ENCODE measurements at regions not wholly inside any gene's neighbourhood (a gene's known extent, or its start where the extent isn't known, plus 50 kb on each side); places are given as distances from the start of the nearest gene placed in this dataset.
A peak's percentile ranks its signal among the peaks of the same experiment; 100 is the strongest.

DNA sequence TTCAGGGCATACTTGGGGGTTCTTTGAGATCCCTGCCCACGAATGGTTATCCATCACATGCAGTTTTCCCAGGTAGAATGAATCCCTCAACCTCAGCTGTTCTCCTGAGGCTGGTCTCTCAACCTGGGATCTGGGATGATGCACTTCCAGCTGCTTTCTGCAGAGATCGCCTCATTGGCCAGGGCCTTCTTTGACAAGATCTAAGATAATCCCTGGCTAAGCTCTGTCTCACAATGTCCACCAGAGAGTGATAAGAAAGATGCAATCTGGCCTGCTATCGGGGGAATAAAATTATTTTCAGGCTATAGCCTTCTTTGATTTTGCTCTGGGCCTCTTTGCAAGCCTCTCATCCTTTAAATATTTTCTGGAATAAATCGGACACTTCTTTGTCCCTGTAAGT is 1021.1 kb downstream of the EFNB2 start (continued):
- TF ChIP-seq, protein P1, sequence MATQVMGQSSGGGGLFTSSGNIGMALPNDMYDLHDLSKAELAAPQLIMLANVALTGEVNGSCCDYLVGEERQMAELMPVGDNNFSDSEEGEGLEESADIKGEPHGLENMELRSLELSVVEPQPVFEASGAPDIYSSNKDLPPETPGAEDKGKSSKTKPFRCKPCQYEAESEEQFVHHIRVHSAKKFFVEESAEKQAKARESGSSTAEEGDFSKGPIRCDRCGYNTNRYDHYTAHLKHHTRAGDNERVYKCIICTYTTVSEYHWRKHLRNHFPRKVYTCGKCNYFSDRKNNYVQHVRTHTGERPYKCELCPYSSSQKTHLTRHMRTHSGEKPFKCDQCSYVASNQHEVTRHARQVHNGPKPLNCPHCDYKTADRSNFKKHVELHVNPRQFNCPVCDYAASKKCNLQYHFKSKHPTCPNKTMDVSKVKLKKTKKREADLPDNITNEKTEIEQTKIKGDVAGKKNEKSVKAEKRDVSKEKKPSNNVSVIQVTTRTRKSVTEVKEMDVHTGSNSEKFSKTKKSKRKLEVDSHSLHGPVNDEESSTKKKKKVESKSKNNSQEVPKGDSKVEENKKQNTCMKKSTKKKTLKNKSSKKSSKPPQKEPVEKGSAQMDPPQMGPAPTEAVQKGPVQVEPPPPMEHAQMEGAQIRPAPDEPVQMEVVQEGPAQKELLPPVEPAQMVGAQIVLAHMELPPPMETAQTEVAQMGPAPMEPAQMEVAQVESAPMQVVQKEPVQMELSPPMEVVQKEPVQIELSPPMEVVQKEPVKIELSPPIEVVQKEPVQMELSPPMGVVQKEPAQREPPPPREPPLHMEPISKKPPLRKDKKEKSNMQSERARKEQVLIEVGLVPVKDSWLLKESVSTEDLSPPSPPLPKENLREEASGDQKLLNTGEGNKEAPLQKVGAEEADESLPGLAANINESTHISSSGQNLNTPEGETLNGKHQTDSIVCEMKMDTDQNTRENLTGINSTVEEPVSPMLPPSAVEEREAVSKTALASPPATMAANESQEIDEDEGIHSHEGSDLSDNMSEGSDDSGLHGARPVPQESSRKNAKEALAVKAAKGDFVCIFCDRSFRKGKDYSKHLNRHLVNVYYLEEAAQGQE (IDR thresholded peaks at IDR 0.05; ENCODE audit: unreplicated experiment): no peak
- TF ChIP-seq ZNF331 (CRISPR knock-in tag; IDR thresholded peaks at IDR 0.05; ENCODE audit: low read depth) (no peak), EZH2phosphoT487 (IDR thresholded peaks at IDR 0.05; ENCODE audit: unreplicated experiment) (no peak)

DNA sequence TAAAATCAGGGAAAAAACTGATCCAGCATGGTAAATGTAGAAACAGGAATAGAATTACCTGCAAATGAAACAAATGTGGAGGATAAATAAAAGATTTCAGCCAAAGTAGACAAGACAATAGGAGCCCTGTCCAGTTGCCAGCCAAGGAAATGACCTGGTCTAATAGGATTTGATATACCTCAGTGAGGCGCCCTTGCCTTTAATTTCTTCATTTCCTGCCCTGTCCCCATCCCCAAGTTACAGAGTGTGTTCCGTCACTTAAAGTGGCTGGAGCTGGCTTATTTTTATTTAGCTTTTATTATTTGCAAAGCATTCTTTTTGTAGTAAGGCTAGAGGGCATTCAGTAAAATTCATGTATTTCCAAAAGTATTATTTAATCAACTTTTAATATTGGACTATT is 1022.0 kb downstream of the EFNB2 start:
- H3K79me2 ChIP-seq (replicated peaks; ENCODE audit: insufficient read depth): no peaks in the 10 kb centered on the region

DNA sequence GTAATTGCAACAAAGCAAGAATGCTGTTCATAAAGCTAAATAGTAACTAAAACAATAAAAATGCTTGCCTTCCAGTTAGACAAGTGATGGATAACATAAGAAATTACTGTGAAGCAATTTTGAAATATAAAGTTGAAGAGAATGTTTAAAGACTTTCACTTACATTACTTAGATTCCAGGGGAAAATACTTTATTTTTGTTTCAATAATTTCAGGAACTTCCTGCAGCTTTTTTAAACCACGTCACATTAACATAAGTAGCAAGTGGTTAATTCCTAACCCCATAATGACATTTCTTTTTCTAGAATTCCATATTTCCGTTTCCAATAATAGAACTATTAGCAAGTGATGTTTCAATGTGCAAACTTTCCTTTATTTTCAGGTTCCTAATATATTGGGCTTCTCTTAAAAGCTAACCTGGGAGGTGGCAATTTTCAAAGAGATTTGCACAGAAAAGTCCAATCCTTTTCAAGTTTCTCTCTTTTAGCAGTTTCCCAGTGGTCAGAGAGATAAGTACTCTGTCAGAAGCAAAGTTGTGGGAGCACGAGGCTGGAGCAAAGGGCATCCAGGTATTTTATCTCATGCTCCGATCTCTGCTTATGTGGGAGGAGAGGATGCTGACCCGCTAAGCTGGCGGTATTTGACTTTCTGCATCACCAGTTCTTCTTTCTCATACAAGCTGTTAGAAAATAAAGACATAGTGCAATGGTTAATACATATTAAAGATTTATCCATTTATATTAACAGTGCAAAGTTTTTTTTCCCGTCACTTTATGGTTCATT is 1025.3 kb downstream of the EFNB2 start:
- no peak overlapping the region for H2AFZ ChIP-seq
- Mint-ChIP-seq H3K4me1 (no peaks in the 10 kb centered on the region; the same call in 2 of the 3 replicates), H3K27ac (no peak overlapping the region), H3K9me3 (no peaks in the 10 kb centered on the region), H3K36me3 (ENCODE audit: low read depth) (no peaks in the 10 kb centered on the region), H3K4me3 (no peak overlapping the region), H3K27me3 (ENCODE audit: insufficient read depth, low read depth, poor library complexity) (no peaks in the 10 kb centered on the region)
- H4K20me1 ChIP-seq (replicated peaks; ENCODE audit: insufficient read depth): no peaks in the 10 kb centered on the region
- no peaks in the 10 kb centered on the region for H3K27me3 ChIP-seq (ENCODE audit: insufficient read depth)
- H3K36me3 ChIP-seq (ENCODE audit: insufficient read depth): no peaks in the 10 kb centered on the region
- H3K4me1 ChIP-seq (ENCODE audit: insufficient read depth): no peaks in the 10 kb centered on the region
- no peaks in the 10 kb centered on the region for H3F3A ChIP-seq (replicated peaks; ENCODE audit: low read depth)
- no peak overlapping the region for H3K4me2 ChIP-seq
- no peak overlapping the region for H3K4me3 ChIP-seq
- no peak for ATAC-seq
- no peaks in the 10 kb centered on the region for H3K9me2 ChIP-seq (ENCODE audit: insufficient read depth)
- no peak overlapping the region for H3K27ac ChIP-seq (ENCODE audit: low read depth)
- DNase-seq (ENCODE audit: low spot score): no peak
- no peaks in the 10 kb centered on the region for H3K79me2 ChIP-seq (replicated peaks; ENCODE audit: insufficient read depth)
- TF ChIP-seq NANOG (IDR thresholded peaks at IDR 0.05; ENCODE audit: borderline replicate concordance): no peak
- TF ChIP-seq EZH2phosphoT487 (IDR thresholded peaks at IDR 0.05; ENCODE audit: unreplicated experiment): no peak
- no peak for TF ChIP-seq CREB1 (CRISPR knock-in tag; IDR thresholded peaks at IDR 0.05; ENCODE audit: low read depth)

More for the DNA sequence above, 1022.0 kb downstream of the EFNB2 start:
- Mint-ChIP-seq H3K27ac (no peak overlapping the region), H3K36me3 (ENCODE audit: low read depth) (no peaks in the 10 kb centered on the region; the same call in 2 of the 3 replicates), H3K4me3 (no peak overlapping the region), H3K4me1 (peaks cover 3% of the 10 kb centered on the region; the same call in 1 of the 3 replicates), H3K27me3 (ENCODE audit: insufficient read depth, low read depth, poor library complexity) (peaks cover 2% of the 10 kb centered on the region), H3K9me3 (no peaks in the 10 kb centered on the region)
- Histone ChIP-seq H3K27ac (ENCODE audit: low read depth) (no peak overlapping the region), H4K20me1 (replicated peaks; ENCODE audit: insufficient read depth) (no peaks in the 10 kb centered on the region), H2AFZ (no peak overlapping the region), H3K4me1 (ENCODE audit: insufficient read depth) (no peaks in the 10 kb centered on the region), H3K27me3 (ENCODE audit: insufficient read depth) (no peaks in the 10 kb centered on the region), H3K36me3 (ENCODE audit: insufficient read depth) (no peaks in the 10 kb centered on the region), H3F3A (replicated peaks; ENCODE audit: low read depth) (no peaks in the 10 kb centered on the region), H3K4me3 (no peak overlapping the region), H3K9me2 (ENCODE audit: insufficient read depth) (no peaks in the 10 kb centered on the region), H3K4me2 (no peak overlapping the region)
- TF ChIP-seq, protein P2, sequence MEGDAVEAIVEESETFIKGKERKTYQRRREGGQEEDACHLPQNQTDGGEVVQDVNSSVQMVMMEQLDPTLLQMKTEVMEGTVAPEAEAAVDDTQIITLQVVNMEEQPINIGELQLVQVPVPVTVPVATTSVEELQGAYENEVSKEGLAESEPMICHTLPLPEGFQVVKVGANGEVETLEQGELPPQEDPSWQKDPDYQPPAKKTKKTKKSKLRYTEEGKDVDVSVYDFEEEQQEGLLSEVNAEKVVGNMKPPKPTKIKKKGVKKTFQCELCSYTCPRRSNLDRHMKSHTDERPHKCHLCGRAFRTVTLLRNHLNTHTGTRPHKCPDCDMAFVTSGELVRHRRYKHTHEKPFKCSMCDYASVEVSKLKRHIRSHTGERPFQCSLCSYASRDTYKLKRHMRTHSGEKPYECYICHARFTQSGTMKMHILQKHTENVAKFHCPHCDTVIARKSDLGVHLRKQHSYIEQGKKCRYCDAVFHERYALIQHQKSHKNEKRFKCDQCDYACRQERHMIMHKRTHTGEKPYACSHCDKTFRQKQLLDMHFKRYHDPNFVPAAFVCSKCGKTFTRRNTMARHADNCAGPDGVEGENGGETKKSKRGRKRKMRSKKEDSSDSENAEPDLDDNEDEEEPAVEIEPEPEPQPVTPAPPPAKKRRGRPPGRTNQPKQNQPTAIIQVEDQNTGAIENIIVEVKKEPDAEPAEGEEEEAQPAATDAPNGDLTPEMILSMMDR (conservative IDR thresholded peaks at IDR 0.05; ENCODE audit: low read depth in 2 of 2): peak; percentile 16 to 47; a peak in 2 of 4 replicates
- TF ChIP-seq STAT1 (IDR thresholded peaks at IDR 0.05; ENCODE audit: unreplicated experiment): no peak
- no peak for TF ChIP-seq EZH2 (IDR thresholded peaks at IDR 0.05; ENCODE audit: low read depth, unreplicated experiment)
- DNase-seq (ENCODE audit: low spot score): no peak
- no peak for ATAC-seq

All from GM23338 (cell line).